Neural progenitor cell (in vitro differentiated cells): ENCODE measurements at regions not wholly inside any gene's neighbourhood (a gene's known extent, or its start where the extent isn't known, plus 50 kb on each side); places are given as distances from the start of the nearest gene placed in this dataset.

Source experiments
- CTCF ChIP-seq: fragments of 200-600 bp; sonication (generic); IDR thresholded peaks from 2 replicates; pipeline ENCODE4 v1.5.1; 2017; ENCODE audit warnings: antibody characterized with exemption, mild to moderate bottlenecking
- EZH2 ChIP-seq: fragments of 200-600 bp; sonication (generic); IDR thresholded peaks from 2 replicates; pipeline ENCODE4 v1.6.1; 2017; ENCODE audit warnings: antibody characterized with exemption, mild to moderate bottlenecking, moderate library complexity
- EZH2phosphoT487 ChIP-seq: fragments of 200-600 bp; sonication (generic); IDR thresholded peaks from 2 replicates; pipeline ENCODE4 v1.6.1; 2017; ENCODE audit warnings: antibody characterized with exemption

- TF ChIP-seq CTCF (no peak), EZH2 (no peak), EZH2phosphoT487 (no peak)
Observed at GRCh38 chr10:111488668-111489067, 411.8 kb downstream of the ADRA2A start.
